Retinal pigment epithelial cell (primary cell): ENCODE measurements at regions not wholly inside any gene's neighbourhood (a gene's known extent, or its start where the extent isn't known, plus 50 kb on each side); places are given as distances from the start of the nearest gene placed in this dataset.
"Not testable (repeated sequence)": the region's sequence is repeated elsewhere in the genome, so short reads cannot be mapped to it uniquely, and the experiment has no call there.

Experiments
- DNase-seq: peaks from one replicate; pipeline ENCODE4 v3.0.0-alpha.2; 2010; ENCODE audit warnings: low read depth
- H3K4me3 ChIP-seq: 2 replicates; pipeline ENCODE4 v1.5.1; 2011; ENCODE audit warnings: mild to moderate bottlenecking, low read length, control low read depth, moderate library complexity
- TF ChIP-seq, protein P1 (sequence below): conservative IDR thresholded peaks from 2 replicates; pipeline ENCODE4 v1.5.1; 2011; ENCODE audit warnings: low read depth, low read length, control low read depth, inconsistent platforms

- no peak overlapping the region for H3K4me3 ChIP-seq
- no peak for DNase-seq
- TF ChIP-seq, protein P1, sequence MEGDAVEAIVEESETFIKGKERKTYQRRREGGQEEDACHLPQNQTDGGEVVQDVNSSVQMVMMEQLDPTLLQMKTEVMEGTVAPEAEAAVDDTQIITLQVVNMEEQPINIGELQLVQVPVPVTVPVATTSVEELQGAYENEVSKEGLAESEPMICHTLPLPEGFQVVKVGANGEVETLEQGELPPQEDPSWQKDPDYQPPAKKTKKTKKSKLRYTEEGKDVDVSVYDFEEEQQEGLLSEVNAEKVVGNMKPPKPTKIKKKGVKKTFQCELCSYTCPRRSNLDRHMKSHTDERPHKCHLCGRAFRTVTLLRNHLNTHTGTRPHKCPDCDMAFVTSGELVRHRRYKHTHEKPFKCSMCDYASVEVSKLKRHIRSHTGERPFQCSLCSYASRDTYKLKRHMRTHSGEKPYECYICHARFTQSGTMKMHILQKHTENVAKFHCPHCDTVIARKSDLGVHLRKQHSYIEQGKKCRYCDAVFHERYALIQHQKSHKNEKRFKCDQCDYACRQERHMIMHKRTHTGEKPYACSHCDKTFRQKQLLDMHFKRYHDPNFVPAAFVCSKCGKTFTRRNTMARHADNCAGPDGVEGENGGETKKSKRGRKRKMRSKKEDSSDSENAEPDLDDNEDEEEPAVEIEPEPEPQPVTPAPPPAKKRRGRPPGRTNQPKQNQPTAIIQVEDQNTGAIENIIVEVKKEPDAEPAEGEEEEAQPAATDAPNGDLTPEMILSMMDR, result no peak
Measured at GRCh38 chr1:115506518-115506917, 135.3 kb upstream of the VANGL1 start.

GRCh38 chr1:115505148-115505571 is 136.6 kb upstream of the VANGL1 start:
- no peak overlapping the region for H3K4me3 ChIP-seq
- TF ChIP-seq, protein P1, result no peak
- DNase-seq, result no peak

DNA sequence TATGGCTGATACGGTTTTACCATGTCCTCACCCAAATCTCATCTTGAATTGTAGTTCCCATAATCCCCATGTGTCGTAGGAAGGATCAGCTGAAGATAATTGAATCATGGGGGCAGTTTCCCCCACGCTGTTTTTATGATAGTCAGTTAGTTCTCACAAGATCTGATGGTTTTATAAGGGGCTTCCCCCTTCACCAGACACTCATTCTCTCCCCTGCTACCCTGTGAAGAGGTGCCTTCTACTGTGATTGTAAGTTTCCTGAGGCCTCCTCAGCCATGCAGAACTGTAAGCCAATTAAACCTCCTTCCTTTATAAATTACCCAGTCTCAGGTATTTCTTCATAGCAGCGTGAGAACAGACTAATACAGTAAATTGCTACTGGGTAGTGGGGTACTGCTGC is 139.6 kb upstream of the VANGL1 start:
- not testable (repeated sequence) for H3K4me3 ChIP-seq, DNase-seq

GRCh38 chr1:115501476-115501875 is 140.3 kb upstream of the VANGL1 start:
- DNase-seq, result no peak
- TF ChIP-seq, protein P1, result no peak
- no peak overlapping the region for H3K4me3 ChIP-seq

DNA sequence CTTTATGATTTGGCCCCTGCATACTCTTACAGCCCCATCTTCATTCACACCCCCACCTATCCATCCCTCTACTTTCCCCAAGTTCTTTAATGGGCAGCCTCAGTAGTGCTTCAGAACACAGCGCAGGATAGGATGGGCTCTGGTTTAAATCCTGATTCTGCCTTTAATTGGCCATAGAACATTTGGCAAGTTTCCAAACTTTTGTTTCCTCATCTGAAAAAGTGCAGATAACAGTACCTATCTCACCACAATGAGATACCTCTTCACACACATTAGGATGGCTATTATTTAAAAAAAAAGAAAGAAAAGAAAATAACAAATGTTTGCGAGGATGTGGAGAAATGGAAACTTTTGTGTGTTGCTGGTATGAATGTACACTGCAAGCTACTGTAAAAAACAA is 142.5 kb upstream of the VANGL1 start:
- TF ChIP-seq, protein P1, result no peak
- no peak for DNase-seq
- H3K4me3 ChIP-seq, result no peak overlapping the region

- peak; percentile 45 for DNase-seq
- no peak overlapping the region for H3K4me3 ChIP-seq
- TF ChIP-seq, protein P1, result no peak
Measured at GRCh38 chr1:115496904-115497527, 144.8 kb upstream of the VANGL1 start.

- TF ChIP-seq, protein P1, result no peak
- H3K4me3 ChIP-seq, result no peak overlapping the region
- DNase-seq, result peak; percentile 10
Measured at GRCh38 chr1:115495625-115496024, 146.1 kb upstream of the VANGL1 start.
